ENCODE measurements at regions not wholly inside any gene's neighbourhood (a gene's known extent, or its start where the extent isn't known, plus 50 kb on each side); places are given as distances from the start of the nearest gene placed in this dataset.

GRCh38 chr16:5681966-5682365 is 584.4 kb upstream of the EEF2KMT start:
- TF ChIP-seq CTCF (IDR thresholded peaks at IDR 0.05; ENCODE audit: low read depth, low read length) = no peak
- Histone ChIP-seq H3K27ac (ENCODE audit: low read depth, low read length) (no peak overlapping the region), H3K4me3 (ENCODE audit: low read depth, low read length) (no peak overlapping the region), H3K9me3 (ENCODE audit: control insufficient read depth, insufficient read depth, low read length) (peaks cover 32% of the 10 kb centered on the region), H3K27me3 (ENCODE audit: control insufficient read depth, insufficient read depth, low read length) (no peaks in the 10 kb centered on the region)
- ChIA-PET CTCF (no interaction called here), POLR2A (no interaction called here)
- DNase-seq (ENCODE audit: low read depth, low spot score) = no peak

GRCh38 chr16:5678371-5678770 is 580.8 kb upstream of the EEF2KMT start:
- CTCF ChIA-PET = no interaction called here
- TF ChIP-seq CTCF (IDR thresholded peaks at IDR 0.05; ENCODE audit: low read depth, low read length) = no peak

GRCh38 chr16:5671421-5671820 is 573.8 kb upstream of the EEF2KMT start:
- no peak for TF ChIP-seq CTCF (IDR thresholded peaks at IDR 0.05; ENCODE audit: low read depth, low read length)
- Histone ChIP-seq H3K4me3 (ENCODE audit: low read depth, low read length) (no peak overlapping the region), H3K27ac (ENCODE audit: low read depth, low read length) (no peak overlapping the region), H3K9me3 (ENCODE audit: control insufficient read depth, insufficient read depth, low read length) (peaks cover 33% of the 10 kb centered on the region), H3K27me3 (ENCODE audit: control insufficient read depth, insufficient read depth, low read length) (no peaks in the 10 kb centered on the region)
- ChIA-PET CTCF (no interaction called here), POLR2A (no interaction called here)
- no peak for DNase-seq (ENCODE audit: low read depth, low spot score)

More at GRCh38 chr16:5678371-5678770, 580.8 kb upstream of the EEF2KMT start:
- Histone ChIP-seq H3K27me3 (ENCODE audit: control insufficient read depth, insufficient read depth, low read length) (no peaks in the 10 kb centered on the region), H3K4me3 (ENCODE audit: low read depth, low read length) (no peak overlapping the region), H3K9me3 (ENCODE audit: control insufficient read depth, insufficient read depth, low read length) (peaks cover 32% of the 10 kb centered on the region), H3K27ac (ENCODE audit: low read depth, low read length) (no peak overlapping the region)
- POLR2A ChIA-PET = no interaction called here
- no peak for DNase-seq (ENCODE audit: low read depth, low spot score)

- DNase-seq (ENCODE audit: low read depth, low spot score) = no peak
- H3K4me3 ChIP-seq (ENCODE audit: low read depth, low read length) = no peak overlapping the region
- no peak overlapping the region for H3K27ac ChIP-seq (ENCODE audit: low read depth, low read length)
- no peaks in the 10 kb centered on the region for H3K27me3 ChIP-seq (ENCODE audit: control insufficient read depth, insufficient read depth, low read length)
- no peak for TF ChIP-seq CTCF (IDR thresholded peaks at IDR 0.05; ENCODE audit: low read depth, low read length)
- ChIA-PET CTCF (no interaction called here), POLR2A (no interaction called here)
- H3K9me3 ChIP-seq (ENCODE audit: control insufficient read depth, insufficient read depth, low read length) = peaks cover 38% of the 10 kb centered on the region
Measured at GRCh38 chr16:5670198-5670597, 572.6 kb upstream of the EEF2KMT start.

- CTCF ChIA-PET = no interaction called here
- POLR2A ChIA-PET = no interaction called here
- no peak for TF ChIP-seq CTCF (IDR thresholded peaks at IDR 0.05; ENCODE audit: low read depth, low read length)
- H3K4me3 ChIP-seq (ENCODE audit: low read depth, low read length) = no peak overlapping the region
- H3K27ac ChIP-seq (ENCODE audit: low read depth, low read length) = no peak overlapping the region
- peaks cover 48% of the 10 kb centered on the region for H3K9me3 ChIP-seq (ENCODE audit: control insufficient read depth, insufficient read depth, low read length)
- H3K27me3 ChIP-seq (ENCODE audit: control insufficient read depth, insufficient read depth, low read length) = no peaks in the 10 kb centered on the region
- no peak for DNase-seq (ENCODE audit: low read depth, low spot score)
Measured at GRCh38 chr16:5668553-5668952, 571.0 kb upstream of the EEF2KMT start.
